Fibroblast of lung (primary cell): ENCODE measurements at regions not wholly inside any gene's neighbourhood (a gene's known extent, or its start where the extent isn't known, plus 50 kb on each side); places are given as distances from the start of the nearest gene placed in this dataset.

Source experiments
- DNase-seq, 2 donors: peaks; one replicate each; pipeline versions ENCODE4 v3.0.0 to v3.0.0-alpha.2; 2010; ENCODE audit warnings: low read depth in 2 of 2
- H2AFZ ChIP-seq: 2 replicates; pipeline ENCODE4 v1.5.1; 2012; ENCODE audit warnings: low read length, control low read depth, inconsistent platforms
- H3K27ac ChIP-seq: 2 replicates; pipeline ENCODE4 v1.5.1; 2011; ENCODE audit warnings: low read length, control low read depth; ENCODE audit not compliant: insufficient read depth
- H3K27me3 ChIP-seq: 2 replicates; pipeline ENCODE4 v1.5.1; 2011; ENCODE audit warnings: mild to moderate bottlenecking, low read length; ENCODE audit not compliant: control insufficient read depth, insufficient read depth
- H3K36me3 ChIP-seq: 2 replicates; pipeline ENCODE4 v1.5.1; 2011; ENCODE audit warnings: low read length; ENCODE audit not compliant: control insufficient read depth, insufficient read depth
- H3K4me1 ChIP-seq: 2 replicates; pipeline ENCODE4 v1.5.1; 2011; ENCODE audit warnings: low read length; ENCODE audit not compliant: control insufficient read depth, insufficient read depth; ENCODE audit errors: extremely low read depth
- H3K4me2 ChIP-seq: 2 replicates; pipeline ENCODE4 v1.5.1; 2011; ENCODE audit warnings: low read length, control low read depth; ENCODE audit not compliant: insufficient read depth; ENCODE audit errors: extremely low read depth
- H3K4me3 ChIP-seq, 4 experiments: fragments of 200-600 bp in 1 of 4; sonication (generic) in 1 of 4; replicated peaks in 1 of 4; 2 replicates each; pipeline ENCODE4 v1.5.1; 2011 to 2016; ENCODE audit warnings: low read length in 4 of 4, low read depth in 3 of 4, mild to moderate bottlenecking in 3 of 4, control low read depth in 2 of 4, inconsistent platforms in 1 of 4, mixed read lengths in 1 of 4; ENCODE audit not compliant: insufficient read depth in 1 of 4; ENCODE audit errors: control extremely low read depth in 1 of 4
- H3K79me2 ChIP-seq: 2 replicates; pipeline ENCODE4 v1.5.1; 2012; ENCODE audit warnings: mild to moderate bottlenecking, low read length, inconsistent platforms; ENCODE audit not compliant: control insufficient read depth, insufficient read depth
- H3K9ac ChIP-seq: 2 replicates; pipeline ENCODE4 v1.5.1; 2011; ENCODE audit warnings: mild to moderate bottlenecking, low read length, control low read depth; ENCODE audit not compliant: insufficient read depth
- H3K9me3 ChIP-seq: 2 replicates; pipeline ENCODE4 v1.5.1; 2012; ENCODE audit warnings: low read depth, low read length; ENCODE audit not compliant: control insufficient read depth, insufficient read depth
- H4K20me1 ChIP-seq: 2 replicates; pipeline ENCODE4 v1.5.1; 2011; ENCODE audit warnings: low read length; ENCODE audit not compliant: control insufficient read depth, insufficient read depth; ENCODE audit errors: extremely low read depth
- EZH2 ChIP-seq: IDR thresholded peaks from 2 replicates; pipeline ENCODE4 v1.5.1; 2012; ENCODE audit warnings: low read length, control low read depth, mild to moderate bottlenecking; ENCODE audit errors: missing control alignments
- TF ChIP-seq, protein P1 (sequence below), 2 donors: IDR thresholded peaks in 1 of 2; conservative IDR thresholded peaks in 1 of 2; 1 replicate in 1 of 2; 2 replicates in 1 of 2; pipeline ENCODE4 v1.5.1; 2011 to 2012; ENCODE audit warnings: low read length in 2 of 2, control low read depth in 1 of 2, inconsistent platforms in 1 of 2, low read depth in 1 of 2, mild to moderate bottlenecking in 1 of 2

DNA sequence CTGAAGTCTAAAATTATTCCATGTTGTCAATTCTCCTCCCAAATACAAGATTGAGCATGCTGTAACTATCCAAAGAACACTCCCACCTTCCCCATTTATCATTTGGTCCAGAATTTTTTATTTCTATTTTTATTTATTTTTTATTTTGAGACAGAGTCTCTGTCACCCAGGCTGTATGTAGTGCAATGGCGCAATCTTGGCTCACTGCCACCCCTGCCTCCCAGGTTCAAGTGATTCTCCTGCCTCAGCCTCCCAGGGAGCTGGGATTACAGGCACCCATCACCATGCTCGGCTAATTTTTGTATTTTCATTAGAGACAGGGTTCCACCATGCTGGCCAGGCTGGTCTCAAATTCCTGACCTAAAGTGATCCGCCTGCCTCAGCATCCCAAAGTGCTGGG lies 306.8 kb downstream of the KLF12 start:
- no peak overlapping the region for H3K4me2 ChIP-seq
- no peak for DNase-seq
- TF ChIP-seq EZH2 = no peak
- TF ChIP-seq, protein P1, sequence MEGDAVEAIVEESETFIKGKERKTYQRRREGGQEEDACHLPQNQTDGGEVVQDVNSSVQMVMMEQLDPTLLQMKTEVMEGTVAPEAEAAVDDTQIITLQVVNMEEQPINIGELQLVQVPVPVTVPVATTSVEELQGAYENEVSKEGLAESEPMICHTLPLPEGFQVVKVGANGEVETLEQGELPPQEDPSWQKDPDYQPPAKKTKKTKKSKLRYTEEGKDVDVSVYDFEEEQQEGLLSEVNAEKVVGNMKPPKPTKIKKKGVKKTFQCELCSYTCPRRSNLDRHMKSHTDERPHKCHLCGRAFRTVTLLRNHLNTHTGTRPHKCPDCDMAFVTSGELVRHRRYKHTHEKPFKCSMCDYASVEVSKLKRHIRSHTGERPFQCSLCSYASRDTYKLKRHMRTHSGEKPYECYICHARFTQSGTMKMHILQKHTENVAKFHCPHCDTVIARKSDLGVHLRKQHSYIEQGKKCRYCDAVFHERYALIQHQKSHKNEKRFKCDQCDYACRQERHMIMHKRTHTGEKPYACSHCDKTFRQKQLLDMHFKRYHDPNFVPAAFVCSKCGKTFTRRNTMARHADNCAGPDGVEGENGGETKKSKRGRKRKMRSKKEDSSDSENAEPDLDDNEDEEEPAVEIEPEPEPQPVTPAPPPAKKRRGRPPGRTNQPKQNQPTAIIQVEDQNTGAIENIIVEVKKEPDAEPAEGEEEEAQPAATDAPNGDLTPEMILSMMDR (conservative IDR thresholded peaks at IDR 0.05 in 1 of 2, IDR thresholded peaks at IDR 0.05 in 1 of 2; ENCODE audit: low read depth in 1 of 2, low read length in 2 of 2) = no peak
- H3K79me2 ChIP-seq = no peaks in the 10 kb centered on the region
- no peaks in the 10 kb centered on the region for H3K27me3 ChIP-seq
- no peaks in the 10 kb centered on the region for H4K20me1 ChIP-seq
- no peaks in the 10 kb centered on the region for H3K9me3 ChIP-seq
- H3K27ac ChIP-seq = no peak overlapping the region
- H3K36me3 ChIP-seq = no peaks in the 10 kb centered on the region
- H3K9ac ChIP-seq = no peak overlapping the region
- H3K4me3 ChIP-seq = no peak overlapping the region
- no peak overlapping the region for H2AFZ ChIP-seq
- no peaks in the 10 kb centered on the region for H3K4me1 ChIP-seq

DNA sequence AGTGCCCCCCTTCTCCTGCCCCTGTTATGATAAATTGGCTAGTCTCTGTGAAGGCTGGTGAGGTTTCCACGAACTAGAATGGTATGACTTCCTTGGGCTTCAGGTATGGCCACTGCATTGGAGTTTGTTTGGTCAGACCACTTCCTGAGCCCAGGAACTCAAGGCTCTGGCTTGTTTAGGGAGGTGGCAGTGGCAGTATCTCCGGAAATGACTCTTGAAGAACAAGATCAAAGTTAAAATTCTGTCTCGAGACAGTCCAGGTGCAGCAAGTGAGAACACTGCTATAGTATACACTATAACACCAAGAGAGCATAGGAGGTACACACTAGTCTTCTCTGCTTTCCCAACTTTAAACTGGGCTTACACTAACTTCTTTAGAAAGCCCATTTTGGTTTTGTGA lies 309.1 kb downstream of the KLF12 start:
- no peaks in the 10 kb centered on the region for H3K79me2 ChIP-seq
- H3K4me2 ChIP-seq = no peak overlapping the region
- H3K9me3 ChIP-seq = no peaks in the 10 kb centered on the region
- no peak overlapping the region for H3K4me3 ChIP-seq
- no peak overlapping the region for H2AFZ ChIP-seq
- TF ChIP-seq EZH2 = no peak
- TF ChIP-seq, protein P1 (conservative IDR thresholded peaks at IDR 0.05 in 1 of 2, IDR thresholded peaks at IDR 0.05 in 1 of 2; ENCODE audit: low read depth in 1 of 2, low read length in 2 of 2) = no peak
- H3K27me3 ChIP-seq = no peaks in the 10 kb centered on the region
- DNase-seq = no peak
- H3K9ac ChIP-seq = no peak overlapping the region
- H3K27ac ChIP-seq = no peak overlapping the region
- H4K20me1 ChIP-seq = no peaks in the 10 kb centered on the region
- H3K36me3 ChIP-seq = no peaks in the 10 kb centered on the region
- H3K4me1 ChIP-seq = no peaks in the 10 kb centered on the region

DNA sequence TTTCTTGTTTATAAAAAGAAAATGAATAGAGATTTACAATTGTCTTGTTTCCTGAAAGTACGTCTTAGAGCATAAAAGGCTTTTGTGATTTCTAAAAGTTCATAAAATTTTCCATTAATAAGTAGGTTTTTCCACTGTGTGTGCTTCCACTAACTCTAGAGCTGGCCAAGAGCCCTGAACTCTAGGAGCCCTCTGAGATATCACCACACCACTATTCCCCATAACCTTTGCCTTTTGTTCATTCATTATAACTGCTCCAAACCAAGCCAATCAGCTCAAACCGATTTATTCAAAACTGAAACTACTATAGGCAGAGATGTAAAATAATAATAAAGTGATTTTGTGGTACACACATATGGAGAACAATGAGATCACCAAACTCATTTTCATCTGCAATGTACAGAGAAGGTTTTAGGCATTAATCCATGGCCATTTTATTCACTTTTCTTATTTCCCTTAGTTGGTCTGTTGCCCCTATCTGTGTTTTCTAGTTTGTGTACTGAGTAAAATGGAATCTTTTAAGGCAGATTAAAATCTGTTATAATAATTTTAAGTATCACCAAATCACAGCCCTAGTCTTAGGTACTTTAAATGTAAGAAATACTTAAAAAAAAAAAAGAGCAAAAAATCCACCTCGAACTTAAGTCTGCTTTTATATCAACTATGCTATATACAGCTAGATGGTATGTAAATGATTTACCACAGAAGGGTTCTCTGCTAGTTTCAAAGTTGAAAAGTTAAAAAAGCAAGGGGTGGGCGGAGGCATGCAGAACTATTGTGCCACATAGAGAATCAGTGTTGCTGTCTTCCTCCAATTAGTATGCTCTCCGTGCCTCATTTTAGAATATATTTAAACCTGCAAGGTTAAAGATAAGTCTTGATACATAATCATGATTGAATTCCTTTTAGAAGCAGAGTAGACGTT lies 311.3 kb downstream of the KLF12 start:
- Histone ChIP-seq H3K9me3 (no peaks in the 10 kb centered on the region), H3K79me2 (no peaks in the 10 kb centered on the region), H3K4me2 (no peak overlapping the region), H4K20me1 (no peaks in the 10 kb centered on the region), H3K4me3 (no peak overlapping the region), H2AFZ (no peak overlapping the region), H3K36me3 (no peaks in the 10 kb centered on the region), H3K27ac (no peak overlapping the region), H3K4me1 (no peaks in the 10 kb centered on the region), H3K27me3 (no peaks in the 10 kb centered on the region), H3K9ac (no peak overlapping the region)
- no peak for DNase-seq
- TF ChIP-seq, protein P1 (conservative IDR thresholded peaks at IDR 0.05 in 1 of 2, IDR thresholded peaks at IDR 0.05 in 1 of 2; ENCODE audit: low read depth in 1 of 2, low read length in 2 of 2) = no peak
- no peak for TF ChIP-seq EZH2
